ENCODE measurements at regions not wholly inside any gene's neighbourhood (a gene's known extent, or its start where the extent isn't known, plus 50 kb on each side); places are given as distances from the start of the nearest gene placed in this dataset.

DNA sequence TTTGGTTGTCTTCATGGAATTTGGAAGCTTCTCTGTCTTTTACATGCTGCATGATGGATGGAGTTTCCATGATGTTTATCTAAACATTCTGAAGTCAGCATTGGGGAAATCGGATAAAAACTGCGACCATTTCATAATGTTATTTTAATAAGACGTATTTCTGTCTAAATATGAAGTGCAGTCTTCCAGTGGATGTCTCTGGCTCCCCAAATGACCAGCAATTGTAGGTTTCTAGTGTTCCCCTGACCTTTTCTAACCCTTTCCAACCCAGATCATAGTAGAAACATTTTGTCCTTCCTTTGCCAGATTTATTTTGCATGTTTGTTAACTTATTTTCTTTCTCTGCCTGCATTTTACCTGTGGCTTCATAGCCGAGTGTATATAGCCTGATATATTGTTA, 559.3 kb downstream of the ADCYAP1 start:
- no peak for TF ChIP-seq CTCF (IDR thresholded peaks at IDR 0.05; ENCODE audit: low read depth, low read length)
- no peak for TF ChIP-seq EZH2phosphoT487 (IDR thresholded peaks at IDR 0.05; ENCODE audit: low read depth)

All from OCI-LY3 (cell line).